KBM-7 (cell line): ENCODE measurements at regions not wholly inside any gene's neighbourhood (a gene's known extent, or its start where the extent isn't known, plus 50 kb on each side); places are given as distances from the start of the nearest gene placed in this dataset.
"Not testable (repeated sequence)": the region's sequence is repeated elsewhere in the genome, so short reads cannot be mapped to it uniquely, and the experiment has no call there.

ENCODE experiments used
- DNase-seq: peaks from one replicate; pipeline ENCODE4 v3.0.0-alpha.2; 2015
- in situ Hi-C: fragments of 300-500 bp; cut with MboI; formaldehyde crosslinking; loops from 2 replicates; pipeline ENCODE4 v1.14.3; 2020; ENCODE audit warnings: low sequenced_read_pairs, low pct_unique_long_range_greater_than_20kb, mixed read lengths

- DNase-seq, in situ Hi-C loops: not testable (repeated sequence)
These were observed 75.3 kb upstream of the OR4F16 start for GRCh38 chr1:761791-762190.

GRCh38 chr1:771449-771848 lies 85.0 kb upstream of the OR4F16 start:
- in situ Hi-C loops, DNase-seq: not testable (repeated sequence)

- DNase-seq, in situ Hi-C loops: not testable (repeated sequence)
These were observed 91.2 kb upstream of the OR4F16 start for GRCh38 chr1:777480-778180.

DNA sequence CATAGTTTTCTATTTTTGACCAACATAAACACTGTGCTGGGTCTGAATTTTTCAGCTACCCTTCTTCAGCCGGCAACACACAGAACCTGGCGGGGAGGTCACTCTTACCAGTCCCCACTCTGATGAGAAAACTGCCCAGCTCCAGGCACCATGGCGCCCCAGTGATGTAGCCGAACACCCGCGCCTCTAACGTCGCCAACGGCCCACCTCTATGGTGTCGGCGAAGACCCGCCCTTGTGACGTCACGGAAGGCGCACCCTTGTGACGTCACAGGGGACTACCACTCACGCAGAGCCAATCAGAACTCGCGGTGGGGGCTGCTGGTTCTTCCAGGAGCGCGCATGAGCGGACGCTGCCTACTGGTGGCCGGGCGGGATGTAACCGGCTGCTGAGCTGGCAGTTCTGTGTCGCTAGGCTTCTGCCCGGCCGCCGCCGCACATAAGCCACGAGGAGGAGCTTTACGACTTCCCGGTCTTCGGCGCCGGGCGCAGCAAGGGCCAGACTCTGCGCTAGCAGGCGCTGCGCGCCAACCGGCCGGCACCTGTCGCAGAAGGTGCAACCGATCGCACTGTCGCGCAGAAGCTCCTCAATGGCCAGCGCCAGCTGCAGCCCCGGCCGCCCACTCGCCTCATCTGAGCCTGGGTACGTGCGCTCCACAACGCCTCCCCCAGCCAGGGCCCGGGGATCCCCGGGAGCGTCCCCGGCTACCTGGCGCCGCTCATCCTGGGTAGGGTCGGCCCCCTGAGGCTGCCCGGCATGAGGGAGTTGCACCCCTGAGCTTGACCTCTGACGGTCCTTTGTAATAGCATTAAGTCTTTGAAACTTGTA lies 92.2 kb upstream of the OR4F16 start:
- peak; percentile 100 for DNase-seq
- in situ Hi-C loops = not testable (repeated sequence)

DNA sequence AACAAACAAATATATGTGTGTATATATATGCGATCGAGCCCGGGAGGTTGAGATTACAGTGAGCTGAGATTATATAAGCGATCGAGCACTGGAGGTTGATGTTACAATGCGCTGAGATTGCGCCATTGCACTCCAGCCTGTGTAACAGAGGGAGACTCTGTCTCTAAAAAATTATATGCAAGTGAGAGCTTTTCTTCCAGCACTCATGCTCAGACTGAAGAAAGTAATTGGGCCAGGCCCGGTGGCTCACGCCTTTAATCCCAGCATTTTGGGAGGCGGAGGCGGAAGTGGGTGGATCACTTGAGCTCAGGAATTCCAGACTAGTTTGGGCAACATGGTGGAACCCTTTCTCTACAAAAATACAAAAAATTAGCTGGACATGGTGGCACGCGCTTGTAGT lies 93.2 kb upstream of the OR4F16 start:
- DNase-seq, in situ Hi-C loops: not testable (repeated sequence)

DNA sequence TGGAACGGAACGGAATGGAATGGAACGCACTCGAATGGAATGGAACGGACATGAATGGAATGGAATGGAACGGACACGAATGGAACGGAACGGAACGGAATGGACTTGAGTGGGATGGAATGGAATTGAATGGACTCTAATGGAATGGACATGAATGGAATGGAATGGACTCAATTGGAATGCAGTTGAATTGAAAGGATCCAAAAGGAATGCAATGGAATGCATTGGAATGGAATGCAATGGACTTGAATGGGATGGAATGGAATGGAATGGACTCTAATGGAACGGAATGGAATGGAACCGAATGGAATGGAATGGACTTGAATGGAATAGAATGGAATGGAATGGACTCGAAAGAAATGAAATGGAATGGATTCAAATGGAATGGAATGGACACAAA lies 102.4 kb upstream of the OR4F16 start:
- in situ Hi-C loops = no loop called here
- no peak for DNase-seq

DNA sequence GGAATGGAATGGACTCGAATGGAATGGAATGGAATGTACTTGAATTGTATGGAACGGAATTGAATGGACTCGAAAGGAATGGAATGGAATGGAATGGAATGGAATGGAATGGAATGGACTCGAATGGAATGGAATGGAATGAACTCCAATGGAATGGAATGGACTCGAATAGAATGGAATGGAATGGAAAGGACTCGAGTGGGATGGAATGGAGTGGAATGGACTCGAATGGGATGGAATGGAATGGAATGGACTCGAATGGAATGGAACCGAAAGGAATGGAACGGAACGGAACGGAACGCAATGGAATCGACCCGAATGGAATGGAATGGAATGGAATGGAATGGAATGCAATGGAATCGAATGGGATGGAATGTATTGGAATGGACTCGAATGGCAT lies 103.2 kb upstream of the OR4F16 start:
- in situ Hi-C loops, DNase-seq: not testable (repeated sequence)

DNA sequence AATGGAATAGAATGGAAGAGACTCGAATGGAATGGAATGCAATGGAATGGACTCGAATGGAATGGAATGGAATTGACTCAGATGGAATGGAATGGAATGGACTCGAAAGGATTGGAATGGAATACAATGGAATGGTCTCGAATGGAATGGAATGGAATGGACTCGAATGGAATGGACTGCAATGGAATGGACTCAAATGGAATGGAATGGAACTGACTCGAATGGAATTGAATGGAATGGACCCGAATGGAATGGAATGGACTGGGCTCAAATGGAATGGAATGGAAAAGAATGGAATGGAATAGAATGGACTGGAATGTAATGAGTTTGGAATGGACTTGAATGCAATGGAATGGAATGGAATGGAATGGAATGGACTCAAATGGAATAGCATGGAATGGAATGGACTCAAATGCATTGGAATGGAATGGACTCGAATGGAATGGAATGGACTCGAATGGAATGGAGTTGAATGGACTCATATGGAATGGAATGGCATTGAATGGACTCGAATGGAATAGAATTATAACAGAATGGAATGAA lies 104.0 kb upstream of the OR4F16 start:
- in situ Hi-C loops, DNase-seq: not testable (repeated sequence)

DNA sequence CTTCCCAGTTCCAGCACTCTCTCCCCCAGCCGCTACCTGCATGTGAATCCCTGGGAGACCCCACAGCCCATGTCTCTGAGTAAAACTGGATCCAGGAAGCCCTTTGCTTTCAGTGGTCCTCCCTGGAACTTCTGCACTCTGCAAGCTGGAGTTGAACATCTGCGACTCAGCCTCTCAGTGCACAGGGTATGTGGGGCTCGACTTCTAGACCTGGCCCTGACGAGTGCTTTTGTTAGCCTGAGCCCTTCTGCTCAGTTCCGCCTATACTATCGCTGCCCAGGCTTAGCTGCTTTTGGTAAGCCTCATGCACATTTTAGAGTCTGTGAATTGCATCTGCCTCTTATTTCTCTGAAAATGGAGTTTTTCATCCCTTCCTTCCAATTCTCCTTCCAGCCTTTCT lies 107.9 kb upstream of the OR4F16 start:
- DNase-seq, in situ Hi-C loops: not testable (repeated sequence)

GRCh38 chr1:794918-795584 lies 108.6 kb upstream of the OR4F16 start:
- DNase-seq, in situ Hi-C loops: not testable (repeated sequence)

GRCh38 chr1:797649-798048 lies 111.2 kb upstream of the OR4F16 start:
- DNase-seq, in situ Hi-C loops: not testable (repeated sequence)

- DNase-seq, in situ Hi-C loops: not testable (repeated sequence)
These were observed 113.9 kb upstream of the OR4F16 start for GRCh38 chr1:800397-800796.

DNA sequence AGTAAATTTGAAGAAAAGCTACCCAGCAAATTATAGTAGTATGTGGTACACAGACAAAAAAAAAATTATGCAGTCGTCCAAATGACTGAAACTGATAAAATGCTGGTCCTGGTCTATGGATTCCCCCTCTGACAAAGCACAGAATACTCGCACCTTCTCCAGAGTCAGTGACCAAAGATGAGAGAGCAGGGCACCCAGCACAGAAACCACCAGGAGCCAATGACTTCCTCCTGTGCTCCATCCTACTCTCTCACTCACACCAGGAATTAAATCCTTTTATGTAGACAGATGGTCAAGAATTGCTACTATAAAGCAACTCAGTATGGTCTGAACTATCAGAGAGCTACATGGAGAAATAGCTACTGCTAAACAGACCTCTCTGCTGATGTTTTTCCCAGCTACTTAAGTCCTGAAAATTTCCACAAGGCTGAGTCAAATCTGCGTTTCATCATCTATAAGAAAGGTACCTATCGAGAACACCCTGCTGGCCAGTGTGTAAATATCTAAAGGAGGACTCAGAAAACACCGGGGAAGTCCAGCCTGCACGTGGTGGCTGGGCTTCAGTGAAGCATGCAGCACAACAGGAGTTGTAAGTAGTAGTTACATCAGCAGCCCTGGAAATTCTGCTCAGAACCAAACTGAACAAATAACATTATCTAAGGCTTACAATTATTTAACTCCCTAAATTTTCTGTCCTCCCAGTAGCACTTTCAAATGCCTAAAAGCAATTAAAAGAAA lies 118.1 kb upstream of the OR4F16 start:
- DNase-seq, in situ Hi-C loops: not testable (repeated sequence)

GRCh38 chr1:805310-805709 lies 118.4 kb upstream of the SAMD11 start:
- DNase-seq, in situ Hi-C loops: not testable (repeated sequence)

DNA sequence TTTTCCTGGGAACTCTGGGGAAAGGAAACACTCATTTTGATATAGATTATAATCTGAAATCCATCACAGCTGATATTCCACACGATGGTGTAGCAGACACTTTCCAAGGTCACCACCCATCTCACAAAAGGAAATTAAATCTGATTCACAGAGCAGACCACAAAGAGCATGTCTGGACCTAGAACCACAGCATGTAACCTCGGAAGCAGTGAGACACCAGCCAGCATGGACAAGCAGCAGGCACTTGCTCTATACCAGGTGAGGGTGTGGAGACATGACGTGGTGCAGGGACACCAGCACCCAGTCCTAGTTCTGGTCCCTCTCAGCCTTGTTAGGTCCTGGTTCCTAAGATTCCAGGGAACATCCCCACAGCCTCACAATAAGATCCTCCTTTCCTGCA lies 116.7 kb upstream of the SAMD11 start:
- in situ Hi-C loops, DNase-seq: not testable (repeated sequence)

DNA sequence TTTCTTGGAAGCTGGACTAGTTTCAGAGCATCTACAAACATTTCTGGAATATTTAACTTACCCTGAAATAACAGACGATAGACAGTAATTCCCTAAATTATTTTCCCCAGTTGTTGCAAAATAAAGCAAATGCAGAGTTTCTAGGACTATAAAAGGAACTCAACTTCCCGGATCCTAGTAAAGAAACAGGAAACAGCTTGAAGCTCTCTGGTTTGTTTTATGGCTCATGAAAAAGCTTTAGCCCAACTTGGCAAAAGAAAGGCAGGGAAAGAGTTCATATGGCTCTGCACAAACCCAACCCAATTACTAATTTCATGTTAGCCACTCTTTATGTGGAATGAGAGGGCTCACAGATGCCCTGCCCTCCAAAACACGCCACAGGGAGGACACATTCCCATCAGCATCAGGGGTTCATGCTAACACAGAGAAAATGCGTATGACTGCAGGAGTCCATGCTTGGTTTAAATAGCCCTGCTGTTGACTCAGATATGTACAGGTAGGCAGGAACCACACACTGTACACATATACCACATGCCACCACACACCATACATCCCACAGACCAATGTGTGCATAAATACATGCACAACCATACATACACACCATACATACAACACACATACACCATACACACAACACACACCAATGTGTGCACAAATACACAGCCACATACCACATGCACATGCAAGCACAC lies 115.9 kb upstream of the SAMD11 start:
- DNase-seq, in situ Hi-C loops: not testable (repeated sequence)

DNA sequence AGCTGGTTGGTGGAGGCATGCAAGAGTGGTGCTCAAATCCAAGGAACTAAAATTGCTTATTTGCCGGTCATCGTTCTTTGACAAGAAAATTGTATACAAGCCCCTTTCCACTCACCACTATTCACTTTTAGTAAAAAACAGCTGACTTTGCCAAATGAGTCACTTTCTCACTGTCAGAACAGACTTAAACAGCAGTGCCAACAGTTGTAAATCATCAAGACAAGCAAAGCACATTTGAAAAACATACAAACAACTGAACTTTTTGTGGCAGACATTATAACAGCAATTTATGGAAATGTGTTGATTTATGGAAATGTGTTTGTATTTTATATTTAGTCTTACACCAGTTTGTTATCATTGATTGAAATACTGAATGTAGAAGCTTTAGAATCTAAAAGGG lies 112.8 kb upstream of the SAMD11 start:
- in situ Hi-C loops, DNase-seq: not testable (repeated sequence)

- in situ Hi-C loops, DNase-seq: not testable (repeated sequence)
These were observed 111.1 kb upstream of the SAMD11 start for GRCh38 chr1:812535-813127.
